ENCODE measurements at regions not wholly inside any gene's neighbourhood (a gene's known extent, or its start where the extent isn't known, plus 50 kb on each side); places are given as distances from the start of the nearest gene placed in this dataset.

- TF ChIP-seq POLR2A (IDR thresholded peaks at IDR 0.05) (no peak), CTCF (IDR thresholded peaks at IDR 0.05) (no peak), POLR2AphosphoS5 (IDR thresholded peaks at IDR 0.05) (no peak)
Observed at GRCh38 chr14:84809158-84809557, 720.8 kb upstream of the FLRT2 start.

Measured in sigmoid colon (tissue), 4 donors.